ENCODE measurements at regions not wholly inside any gene's neighbourhood (a gene's known extent, or its start where the extent isn't known, plus 50 kb on each side); places are given as distances from the start of the nearest gene placed in this dataset.
"Not testable (repeated sequence)": the region's sequence is repeated elsewhere in the genome, so short reads cannot be mapped to it uniquely, and the experiment has no call there.

DNA sequence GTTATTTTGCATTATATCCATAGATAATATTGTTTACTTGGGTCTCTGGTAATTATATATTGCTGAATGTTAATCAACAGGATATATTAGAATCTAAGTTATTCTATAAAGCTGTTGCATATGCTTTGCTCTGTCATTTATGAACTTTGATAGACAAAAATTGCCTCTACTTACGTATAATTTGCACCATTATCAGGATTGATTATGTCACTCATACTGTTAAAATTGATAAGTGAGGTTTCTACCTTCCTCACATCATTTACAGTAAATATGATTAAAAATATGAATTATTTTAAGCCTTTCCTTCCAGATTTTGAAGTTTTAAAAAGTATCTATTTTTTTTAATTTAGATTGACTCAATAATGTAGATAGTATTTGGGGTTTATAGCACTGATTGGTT is 1540.4 kb upstream of the PRMT6 start:
- H3K4me3 ChIP-seq (ENCODE audit: low read depth, low read length): no peak overlapping the region
- H3K9me3 ChIP-seq (ENCODE audit: control insufficient read depth, insufficient read depth, low read length): no peaks in the 10 kb centered on the region
- H3K36me3 ChIP-seq (ENCODE audit: control insufficient read depth, insufficient read depth, low read length): no peaks in the 10 kb centered on the region
- no peaks in the 10 kb centered on the region for H3K27me3 ChIP-seq (ENCODE audit: control insufficient read depth, insufficient read depth, low read length)
- no peaks in the 10 kb centered on the region for H3K4me1 ChIP-seq (ENCODE audit: control insufficient read depth, insufficient read depth, low read length)
- no peak overlapping the region for H3K9ac ChIP-seq (ENCODE audit: low read depth, low read length)
- H3K27ac ChIP-seq (ENCODE audit: low read depth, low read length): no peak overlapping the region

GRCh38 chr1:105533996-105534395 is 1522.5 kb upstream of the PRMT6 start:
- Histone ChIP-seq H3K9me3 (ENCODE audit: control insufficient read depth, insufficient read depth, low read length) (0 out of 2 replicates have a peak, but pooled peaks cover 3% of the 10 kb centered on the region), H3K36me3 (ENCODE audit: control insufficient read depth, insufficient read depth, low read length) (no peaks in the 10 kb centered on the region)

DNA sequence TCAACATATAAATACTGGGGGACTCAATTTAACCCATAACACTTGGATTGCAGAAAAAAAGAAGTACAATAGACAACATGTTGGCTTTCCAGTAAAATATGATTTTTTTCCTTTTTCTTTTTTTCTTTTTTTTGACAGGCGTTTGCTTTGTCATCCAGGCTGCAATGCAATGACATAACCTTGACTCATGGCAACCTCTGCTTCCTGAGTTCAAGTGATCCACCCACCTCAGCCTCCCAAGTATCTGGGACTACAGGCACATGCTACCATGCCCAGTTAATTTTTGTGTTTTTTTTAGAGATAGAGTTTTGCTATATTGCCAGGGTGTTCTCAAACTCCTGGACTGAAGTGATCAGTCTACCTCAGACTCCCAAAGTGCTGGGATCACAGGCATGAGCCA is 1512.0 kb upstream of the PRMT6 start:
- peaks cover 8% of the 10 kb centered on the region for H3K4me1 ChIP-seq (ENCODE audit: control insufficient read depth, insufficient read depth, low read length)
- H3K27ac ChIP-seq (ENCODE audit: low read depth, low read length): no peak overlapping the region
- no peak overlapping the region for H3K4me3 ChIP-seq (ENCODE audit: low read depth, low read length)
- H3K9ac ChIP-seq (ENCODE audit: low read depth, low read length): no peak overlapping the region
- H3K9me3 ChIP-seq (ENCODE audit: control insufficient read depth, insufficient read depth, low read length): peaks cover 12% of the 10 kb centered on the region
- H3K27me3 ChIP-seq (ENCODE audit: control insufficient read depth, insufficient read depth, low read length): no peaks in the 10 kb centered on the region
- H3K36me3 ChIP-seq (ENCODE audit: control insufficient read depth, insufficient read depth, low read length): no peaks in the 10 kb centered on the region

More at GRCh38 chr1:105533996-105534395, 1522.5 kb upstream of the PRMT6 start:
- Histone ChIP-seq H3K27me3 (ENCODE audit: control insufficient read depth, insufficient read depth, low read length) (no peaks in the 10 kb centered on the region), H3K4me3 (ENCODE audit: low read depth, low read length) (no peak overlapping the region), H3K9ac (ENCODE audit: low read depth, low read length) (no peak overlapping the region), H3K4me1 (ENCODE audit: control insufficient read depth, insufficient read depth, low read length) (no peaks in the 10 kb centered on the region), H3K27ac (ENCODE audit: low read depth, low read length) (no peak overlapping the region)

DNA sequence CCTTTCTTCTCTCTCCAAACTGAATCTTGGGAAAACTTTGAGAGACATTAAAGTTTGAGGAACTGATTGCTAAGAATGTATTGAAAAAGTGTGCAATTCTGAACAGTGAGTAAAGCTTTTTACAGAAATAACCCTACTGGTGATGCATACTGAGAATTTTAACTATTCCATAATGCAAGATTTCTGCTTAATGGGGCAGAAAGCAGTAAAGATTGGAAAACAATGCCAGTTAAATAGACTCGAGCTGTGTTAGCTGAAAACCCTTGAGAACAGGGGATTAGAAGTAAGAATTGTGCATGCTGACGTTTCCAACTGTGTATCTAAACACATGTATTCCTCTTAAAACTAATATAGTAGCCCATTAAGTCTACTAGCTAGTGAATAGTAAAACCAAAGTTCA is 1500.2 kb upstream of the PRMT6 start:
- no peaks in the 10 kb centered on the region for H3K9me3 ChIP-seq (ENCODE audit: control insufficient read depth, insufficient read depth, low read length)
- no peak overlapping the region for H3K27ac ChIP-seq (ENCODE audit: low read depth, low read length)
- H3K36me3 ChIP-seq (ENCODE audit: control insufficient read depth, insufficient read depth, low read length): no peaks in the 10 kb centered on the region
- no peaks in the 10 kb centered on the region for H3K27me3 ChIP-seq (ENCODE audit: control insufficient read depth, insufficient read depth, low read length)
- H3K4me1 ChIP-seq (ENCODE audit: control insufficient read depth, insufficient read depth, low read length): no peaks in the 10 kb centered on the region
- H3K4me3 ChIP-seq (ENCODE audit: low read depth, low read length): no peak overlapping the region
- no peak overlapping the region for H3K9ac ChIP-seq (ENCODE audit: low read depth, low read length)

DNA sequence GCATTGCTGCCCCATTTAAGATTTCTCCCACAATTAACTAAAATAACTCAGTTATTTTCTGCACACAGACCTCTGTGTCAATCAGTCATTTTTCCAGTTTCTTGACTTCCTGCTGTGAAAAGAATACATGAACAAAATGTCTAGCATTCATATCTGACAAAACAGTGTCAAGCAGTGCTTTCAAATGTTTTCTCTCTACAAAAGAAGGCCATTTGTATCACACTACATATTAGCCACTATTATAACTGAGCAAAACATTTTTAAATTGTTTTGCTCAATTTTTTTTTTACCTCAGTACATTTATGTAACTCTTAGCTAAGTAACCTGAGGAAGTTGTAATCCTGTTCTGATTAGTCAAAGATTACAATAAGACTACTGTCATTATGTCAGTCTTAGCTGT is 1498.5 kb upstream of the PRMT6 start:
- H3K36me3 ChIP-seq (ENCODE audit: control insufficient read depth, insufficient read depth, low read length): no peaks in the 10 kb centered on the region
- no peaks in the 10 kb centered on the region for H3K4me1 ChIP-seq (ENCODE audit: control insufficient read depth, insufficient read depth, low read length)
- H3K9me3 ChIP-seq (ENCODE audit: control insufficient read depth, insufficient read depth, low read length): no peaks in the 10 kb centered on the region
- no peak overlapping the region for H3K27ac ChIP-seq (ENCODE audit: low read depth, low read length)
- no peaks in the 10 kb centered on the region for H3K27me3 ChIP-seq (ENCODE audit: control insufficient read depth, insufficient read depth, low read length)
- no peak overlapping the region for H3K4me3 ChIP-seq (ENCODE audit: low read depth, low read length)
- H3K9ac ChIP-seq (ENCODE audit: low read depth, low read length): no peak overlapping the region

DNA sequence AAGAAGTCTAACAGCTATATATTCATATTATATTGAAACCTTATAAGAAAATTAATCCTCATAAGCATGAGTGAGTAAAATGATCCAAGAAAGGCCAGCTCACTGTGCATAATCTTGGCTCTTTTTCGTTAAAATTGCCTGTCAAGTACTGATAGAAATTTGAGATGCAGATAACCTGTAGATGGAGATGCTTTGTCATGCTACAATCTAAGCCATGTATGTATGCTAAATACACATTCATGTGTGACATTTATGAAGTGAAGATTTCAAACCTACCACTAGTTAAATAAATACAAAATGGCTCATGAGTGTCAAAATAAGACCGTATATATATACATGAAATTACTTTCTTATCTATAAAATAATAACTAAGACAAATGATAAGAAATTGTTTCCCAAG is 1491.5 kb upstream of the PRMT6 start:
- Histone ChIP-seq H3K27ac (ENCODE audit: low read depth, low read length) (no peak overlapping the region), H3K27me3 (ENCODE audit: control insufficient read depth, insufficient read depth, low read length) (no peaks in the 10 kb centered on the region), H3K9me3 (ENCODE audit: control insufficient read depth, insufficient read depth, low read length) (no peaks in the 10 kb centered on the region), H3K36me3 (ENCODE audit: control insufficient read depth, insufficient read depth, low read length) (no peaks in the 10 kb centered on the region), H3K9ac (ENCODE audit: low read depth, low read length) (no peak overlapping the region), H3K4me1 (ENCODE audit: control insufficient read depth, insufficient read depth, low read length) (no peaks in the 10 kb centered on the region), H3K4me3 (ENCODE audit: low read depth, low read length) (no peak overlapping the region)

DNA sequence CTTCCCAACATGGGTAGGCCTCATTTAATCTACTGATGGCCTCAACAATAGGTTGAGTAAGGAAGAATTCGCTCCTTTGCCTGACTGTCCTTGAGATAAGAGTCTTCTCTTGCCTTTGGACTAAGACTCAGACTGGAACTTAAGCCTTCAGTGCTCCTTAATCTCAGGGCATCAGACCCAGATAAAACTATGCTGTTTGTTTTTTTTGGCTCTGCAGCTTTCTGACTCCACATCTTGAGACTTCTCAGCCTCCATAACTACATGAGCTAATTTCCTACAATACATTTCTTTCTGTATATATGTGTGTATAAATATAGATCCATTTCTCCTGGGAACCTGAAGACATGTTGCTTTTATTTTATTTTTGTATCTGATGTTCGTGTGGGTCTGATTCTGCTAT is 1470.7 kb upstream of the PRMT6 start:
- no peak overlapping the region for H3K27ac ChIP-seq (ENCODE audit: low read depth, low read length)
- H3K9me3 ChIP-seq (ENCODE audit: control insufficient read depth, insufficient read depth, low read length): no peaks in the 10 kb centered on the region
- no peak overlapping the region for H3K4me3 ChIP-seq (ENCODE audit: low read depth, low read length)

GRCh38 chr1:105591681-105592080 is 1464.8 kb upstream of the PRMT6 start:
- Histone ChIP-seq H3K36me3 (ENCODE audit: control insufficient read depth, insufficient read depth, low read length) (no peaks in the 10 kb centered on the region), H3K9me3 (ENCODE audit: control insufficient read depth, insufficient read depth, low read length) (peaks cover 6% of the 10 kb centered on the region), H3K9ac (ENCODE audit: low read depth, low read length) (no peak overlapping the region), H3K27me3 (ENCODE audit: control insufficient read depth, insufficient read depth, low read length) (no peaks in the 10 kb centered on the region), H3K27ac (ENCODE audit: low read depth, low read length) (no peak overlapping the region), H3K4me1 (ENCODE audit: control insufficient read depth, insufficient read depth, low read length) (no peaks in the 10 kb centered on the region), H3K4me3 (ENCODE audit: low read depth, low read length) (no peak overlapping the region)

More for the DNA sequence above, 1470.7 kb upstream of the PRMT6 start:
- Histone ChIP-seq H3K27me3 (ENCODE audit: control insufficient read depth, insufficient read depth, low read length) (no peaks in the 10 kb centered on the region), H3K36me3 (ENCODE audit: control insufficient read depth, insufficient read depth, low read length) (no peaks in the 10 kb centered on the region), H3K4me1 (ENCODE audit: control insufficient read depth, insufficient read depth, low read length) (no peaks in the 10 kb centered on the region), H3K9ac (ENCODE audit: low read depth, low read length) (no peak overlapping the region)

- Histone ChIP-seq H3K4me1 (ENCODE audit: control insufficient read depth, insufficient read depth, low read length) (no peaks in the 10 kb centered on the region), H3K9ac (ENCODE audit: low read depth, low read length) (no peak overlapping the region), H3K27ac (ENCODE audit: low read depth, low read length) (no peak overlapping the region), H3K4me3 (ENCODE audit: low read depth, low read length) (no peak overlapping the region), H3K9me3 (ENCODE audit: control insufficient read depth, insufficient read depth, low read length) (no peaks in the 10 kb centered on the region), H3K27me3 (ENCODE audit: control insufficient read depth, insufficient read depth, low read length) (no peaks in the 10 kb centered on the region), H3K36me3 (ENCODE audit: control insufficient read depth, insufficient read depth, low read length) (no peaks in the 10 kb centered on the region)
Observed at GRCh38 chr1:105608713-105609112, 1447.8 kb upstream of the PRMT6 start.

DNA sequence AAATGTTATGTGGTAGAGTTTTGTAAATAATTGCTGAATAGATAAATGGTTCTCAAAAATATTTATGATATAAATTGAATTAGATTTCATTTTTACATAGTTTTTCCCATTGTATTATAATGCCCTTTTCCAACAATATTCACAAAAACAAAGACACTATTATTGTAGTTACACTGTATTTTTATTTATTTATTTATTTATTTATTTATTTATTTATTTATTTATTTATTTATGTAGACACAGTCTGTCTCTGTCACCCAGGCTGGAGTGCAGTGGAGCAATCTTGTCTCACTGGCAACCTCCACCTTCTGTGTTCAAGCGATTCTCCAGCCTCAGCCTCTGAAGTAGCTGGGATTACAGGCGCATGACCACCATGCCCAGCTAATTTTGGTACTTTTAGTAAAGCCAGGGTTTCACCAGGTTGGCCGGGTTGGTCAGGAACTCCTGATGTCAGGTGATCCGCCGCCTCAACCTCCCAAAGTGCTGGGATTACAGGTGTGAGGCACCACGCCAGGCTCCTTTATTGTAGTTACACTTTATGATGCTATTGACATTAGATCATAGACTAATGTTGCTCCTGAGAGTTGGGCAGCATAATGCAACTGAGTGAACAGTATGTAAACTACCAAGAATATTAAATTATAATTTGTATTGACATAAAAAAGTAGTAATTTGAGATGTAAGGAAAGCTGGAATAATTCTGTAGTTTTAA is 1430.0 kb upstream of the PRMT6 start:
- H3K4me3 ChIP-seq (ENCODE audit: low read depth, low read length): no peak overlapping the region
- no peaks in the 10 kb centered on the region for H3K4me1 ChIP-seq (ENCODE audit: control insufficient read depth, insufficient read depth, low read length)
- H3K9ac ChIP-seq (ENCODE audit: low read depth, low read length): no peak overlapping the region
- no peaks in the 10 kb centered on the region for H3K9me3 ChIP-seq (ENCODE audit: control insufficient read depth, insufficient read depth, low read length)
- no peaks in the 10 kb centered on the region for H3K27me3 ChIP-seq (ENCODE audit: control insufficient read depth, insufficient read depth, low read length)
- no peak overlapping the region for H3K27ac ChIP-seq (ENCODE audit: low read depth, low read length)
- H3K36me3 ChIP-seq (ENCODE audit: control insufficient read depth, insufficient read depth, low read length): no peaks in the 10 kb centered on the region

DNA sequence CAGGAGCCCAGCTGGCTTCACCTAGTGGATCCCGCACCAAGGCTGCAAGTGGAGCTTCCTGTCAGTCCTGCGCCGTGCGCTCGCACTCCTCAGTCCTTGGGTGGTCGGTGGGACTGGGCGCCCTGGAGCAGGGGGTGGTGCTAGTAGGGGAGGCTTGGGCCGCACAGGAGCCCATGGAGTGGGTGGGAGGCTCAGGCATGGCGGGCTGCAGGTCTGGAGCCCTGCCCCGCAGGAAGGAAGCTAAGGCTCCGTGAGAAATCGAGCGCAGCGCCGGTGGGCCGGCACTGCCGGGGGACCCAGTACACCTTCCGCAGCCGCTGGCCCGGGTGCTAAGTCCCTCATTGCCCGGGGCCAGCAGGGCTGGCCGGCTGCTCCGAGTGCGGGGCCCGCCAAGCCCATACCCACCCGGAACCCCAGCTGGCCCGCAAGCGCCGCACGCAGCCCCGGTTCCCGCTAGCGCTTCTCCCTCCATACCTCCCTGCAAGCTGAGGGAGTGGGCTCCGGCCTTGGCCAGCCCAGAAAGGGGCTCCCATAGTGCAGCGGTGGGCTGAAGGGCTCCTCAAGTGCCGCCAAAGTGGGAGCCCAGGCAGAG is 1425.2 kb upstream of the PRMT6 start:
- not testable (repeated sequence) for H3K27ac ChIP-seq (ENCODE audit: low read depth, low read length); H3K27me3 ChIP-seq (ENCODE audit: control insufficient read depth, insufficient read depth, low read length); H3K9me3 ChIP-seq (ENCODE audit: control insufficient read depth, insufficient read depth, low read length); H3K4me3 ChIP-seq (ENCODE audit: low read depth, low read length); H3K9ac ChIP-seq (ENCODE audit: low read depth, low read length); H3K36me3 ChIP-seq (ENCODE audit: control insufficient read depth, insufficient read depth, low read length); H3K4me1 ChIP-seq (ENCODE audit: control insufficient read depth, insufficient read depth, low read length)
